Esophagus muscularis mucosa (tissue), 4 donors: ENCODE measurements at regions not wholly inside any gene's neighbourhood (a gene's known extent, or its start where the extent isn't known, plus 50 kb on each side); places are given as distances from the start of the nearest gene placed in this dataset.

Experiments
- EP300 ChIP-seq: sonication (generic); formaldehyde crosslinking; IDR thresholded peaks from one replicate; pipeline ENCODE4 v1.6.1; 2017; ENCODE audit warnings: antibody characterized with exemption
- POLR2A ChIP-seq: fragments of 450-650 bp; IDR thresholded peaks from one replicate; pipeline ENCODE4 v1.6.1; 2017; ENCODE audit warnings: antibody characterized with exemption, moderate library complexity, mild to moderate bottlenecking, low read depth
- POLR2AphosphoS5 ChIP-seq, 2 donors: sonication (generic); formaldehyde crosslinking; IDR thresholded peaks; one replicate each; pipeline ENCODE4 v1.6.1; 2017; ENCODE audit warnings: antibody characterized with exemption in 2 of 2
- TF ChIP-seq, protein P1 (sequence below), 3 experiments: fragments of 200-600 bp in 2 of 3; fragments of 450-650 bp in 1 of 3; sonication (generic) in 2 of 3; IDR thresholded peaks; one replicate each; pipeline ENCODE4 v1.5.1; 2017 to 2019; ENCODE audit warnings: antibody characterized with exemption in 3 of 3, mild to moderate bottlenecking in 2 of 3, moderate library complexity in 1 of 3

DNA sequence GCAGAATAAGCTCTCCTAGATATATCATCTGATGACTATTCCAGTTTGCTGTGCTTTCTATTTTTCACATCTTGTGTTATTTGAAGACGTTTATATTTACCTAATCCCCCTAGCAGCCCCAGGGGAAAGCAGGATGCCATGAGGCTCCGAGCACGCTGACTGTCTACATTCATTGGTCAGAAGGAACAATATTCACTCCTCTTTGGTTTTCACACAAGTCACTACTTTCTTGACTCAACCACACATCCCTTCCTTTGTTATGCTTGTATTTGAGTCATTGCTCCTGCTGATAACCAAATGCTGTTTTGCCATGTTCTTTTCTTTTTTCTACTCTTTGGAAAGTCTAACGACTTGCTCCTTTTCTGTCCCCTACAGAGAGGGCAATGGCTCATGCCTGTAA is 86.5 kb upstream of the SLC38A2 start:
- TF ChIP-seq POLR2A (no peak), EP300 (no peak), POLR2AphosphoS5 (IDR thresholded peaks at IDR 0.05) (no peak)
- TF ChIP-seq, protein P1, sequence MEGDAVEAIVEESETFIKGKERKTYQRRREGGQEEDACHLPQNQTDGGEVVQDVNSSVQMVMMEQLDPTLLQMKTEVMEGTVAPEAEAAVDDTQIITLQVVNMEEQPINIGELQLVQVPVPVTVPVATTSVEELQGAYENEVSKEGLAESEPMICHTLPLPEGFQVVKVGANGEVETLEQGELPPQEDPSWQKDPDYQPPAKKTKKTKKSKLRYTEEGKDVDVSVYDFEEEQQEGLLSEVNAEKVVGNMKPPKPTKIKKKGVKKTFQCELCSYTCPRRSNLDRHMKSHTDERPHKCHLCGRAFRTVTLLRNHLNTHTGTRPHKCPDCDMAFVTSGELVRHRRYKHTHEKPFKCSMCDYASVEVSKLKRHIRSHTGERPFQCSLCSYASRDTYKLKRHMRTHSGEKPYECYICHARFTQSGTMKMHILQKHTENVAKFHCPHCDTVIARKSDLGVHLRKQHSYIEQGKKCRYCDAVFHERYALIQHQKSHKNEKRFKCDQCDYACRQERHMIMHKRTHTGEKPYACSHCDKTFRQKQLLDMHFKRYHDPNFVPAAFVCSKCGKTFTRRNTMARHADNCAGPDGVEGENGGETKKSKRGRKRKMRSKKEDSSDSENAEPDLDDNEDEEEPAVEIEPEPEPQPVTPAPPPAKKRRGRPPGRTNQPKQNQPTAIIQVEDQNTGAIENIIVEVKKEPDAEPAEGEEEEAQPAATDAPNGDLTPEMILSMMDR (IDR thresholded peaks at IDR 0.05) = no peak
